Neural crest cell (in vitro differentiated cells): ENCODE measurements at regions not wholly inside any gene's neighbourhood (a gene's known extent, or its start where the extent isn't known, plus 50 kb on each side); places are given as distances from the start of the nearest gene placed in this dataset.

Source experiments
- DNase-seq: peaks from one replicate; pipeline ENCODE4 v3.0.0; 2021; ENCODE audit warnings: low read depth, mixed read lengths, low spot score
- H3K27ac Mint-ChIP-seq: one replicate; pipeline ENCODE4 v1.8.0; 2021; ENCODE audit warnings: mild to moderate bottlenecking, mixed read lengths; ENCODE audit not compliant: unreplicated experiment
- H3K27me3 Mint-ChIP-seq: 2 replicates; pipeline ENCODE4 v1.8.0; 2021; ENCODE audit warnings: low read depth, mild to moderate bottlenecking, mixed read lengths
- H3K36me3 Mint-ChIP-seq: 2 replicates; pipeline ENCODE4 v1.8.0; 2021; ENCODE audit warnings: low read depth, mild to moderate bottlenecking, mixed read lengths
- H3K4me1 Mint-ChIP-seq: 2 replicates; pipeline ENCODE4 v1.8.0; 2021; ENCODE audit warnings: mixed read lengths
- H3K4me3 Mint-ChIP-seq: one replicate; pipeline ENCODE4 v1.8.0; 2021; ENCODE audit warnings: mild to moderate bottlenecking, mixed read lengths
- H3K9me3 Mint-ChIP-seq: 2 replicates; pipeline ENCODE4 v1.8.0; 2021; ENCODE audit warnings: mixed read lengths
- TF ChIP-seq, protein P1 (sequence below): fragments of 200-600 bp; sonication (generic); conservative IDR thresholded peaks from 2 replicates; pipeline ENCODE4 v1.5.0; 2021; ENCODE audit warnings: antibody characterized with exemption, mild to moderate bottlenecking

GRCh38 chr3:81968658-81969057 lies 207.2 kb upstream of the GBE1 start:
- H3K4me3 Mint-ChIP-seq: no peak overlapping the region
- no peak overlapping the region for H3K27ac Mint-ChIP-seq
- no peak for DNase-seq
- TF ChIP-seq, protein P1, sequence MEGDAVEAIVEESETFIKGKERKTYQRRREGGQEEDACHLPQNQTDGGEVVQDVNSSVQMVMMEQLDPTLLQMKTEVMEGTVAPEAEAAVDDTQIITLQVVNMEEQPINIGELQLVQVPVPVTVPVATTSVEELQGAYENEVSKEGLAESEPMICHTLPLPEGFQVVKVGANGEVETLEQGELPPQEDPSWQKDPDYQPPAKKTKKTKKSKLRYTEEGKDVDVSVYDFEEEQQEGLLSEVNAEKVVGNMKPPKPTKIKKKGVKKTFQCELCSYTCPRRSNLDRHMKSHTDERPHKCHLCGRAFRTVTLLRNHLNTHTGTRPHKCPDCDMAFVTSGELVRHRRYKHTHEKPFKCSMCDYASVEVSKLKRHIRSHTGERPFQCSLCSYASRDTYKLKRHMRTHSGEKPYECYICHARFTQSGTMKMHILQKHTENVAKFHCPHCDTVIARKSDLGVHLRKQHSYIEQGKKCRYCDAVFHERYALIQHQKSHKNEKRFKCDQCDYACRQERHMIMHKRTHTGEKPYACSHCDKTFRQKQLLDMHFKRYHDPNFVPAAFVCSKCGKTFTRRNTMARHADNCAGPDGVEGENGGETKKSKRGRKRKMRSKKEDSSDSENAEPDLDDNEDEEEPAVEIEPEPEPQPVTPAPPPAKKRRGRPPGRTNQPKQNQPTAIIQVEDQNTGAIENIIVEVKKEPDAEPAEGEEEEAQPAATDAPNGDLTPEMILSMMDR: no peak
- H3K9me3 Mint-ChIP-seq: peaks cover 12% of the 10 kb centered on the region
- no peaks in the 10 kb centered on the region for H3K4me1 Mint-ChIP-seq
- no peaks in the 10 kb centered on the region for H3K27me3 Mint-ChIP-seq
- no peaks in the 10 kb centered on the region for H3K36me3 Mint-ChIP-seq

DNA sequence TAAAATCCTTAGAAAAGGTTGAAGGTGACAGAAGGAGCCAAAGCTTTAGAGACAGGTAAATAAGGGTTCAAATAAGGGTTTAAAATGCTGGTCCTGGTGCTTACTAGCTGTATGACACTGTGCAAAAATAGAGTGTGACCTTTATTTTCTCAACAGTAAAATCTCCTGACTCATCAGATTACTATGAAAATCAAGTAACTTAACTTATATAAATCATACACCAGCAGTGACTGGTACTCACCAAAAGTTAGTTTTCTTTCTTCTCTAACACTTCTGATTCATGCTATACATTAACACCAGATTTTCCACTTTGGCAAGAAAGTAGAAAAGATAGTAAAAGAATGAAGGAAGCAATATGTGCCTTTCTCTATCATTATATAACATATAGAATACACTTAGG lies 205.9 kb upstream of the GBE1 start:
- Mint-ChIP-seq H3K4me3 (no peak overlapping the region), H3K36me3 (no peaks in the 10 kb centered on the region), H3K9me3 (peaks cover 11% of the 10 kb centered on the region), H3K27me3 (no peaks in the 10 kb centered on the region), H3K27ac (no peak overlapping the region), H3K4me1 (no peaks in the 10 kb centered on the region)
- TF ChIP-seq, protein P1: no peak
- DNase-seq: no peak

GRCh38 chr3:81965696-81966095 lies 204.3 kb upstream of the GBE1 start:
- Mint-ChIP-seq H3K4me3 (no peak overlapping the region), H3K4me1 (no peaks in the 10 kb centered on the region), H3K36me3 (no peaks in the 10 kb centered on the region), H3K27me3 (no peaks in the 10 kb centered on the region), H3K27ac (no peak overlapping the region), H3K9me3 (no peaks in the 10 kb centered on the region)
- TF ChIP-seq, protein P1: no peak
- no peak for DNase-seq

- peaks cover 4% of the 10 kb centered on the region for H3K9me3 Mint-ChIP-seq
- TF ChIP-seq, protein P1: no peak
- H3K36me3 Mint-ChIP-seq: no peaks in the 10 kb centered on the region
- no peaks in the 10 kb centered on the region for H3K27me3 Mint-ChIP-seq
- H3K4me1 Mint-ChIP-seq: no peaks in the 10 kb centered on the region
- DNase-seq: no peak
- H3K27ac Mint-ChIP-seq: no peak overlapping the region
- no peak overlapping the region for H3K4me3 Mint-ChIP-seq
Observed at GRCh38 chr3:81962396-81962795, 201.0 kb upstream of the GBE1 start.

DNA sequence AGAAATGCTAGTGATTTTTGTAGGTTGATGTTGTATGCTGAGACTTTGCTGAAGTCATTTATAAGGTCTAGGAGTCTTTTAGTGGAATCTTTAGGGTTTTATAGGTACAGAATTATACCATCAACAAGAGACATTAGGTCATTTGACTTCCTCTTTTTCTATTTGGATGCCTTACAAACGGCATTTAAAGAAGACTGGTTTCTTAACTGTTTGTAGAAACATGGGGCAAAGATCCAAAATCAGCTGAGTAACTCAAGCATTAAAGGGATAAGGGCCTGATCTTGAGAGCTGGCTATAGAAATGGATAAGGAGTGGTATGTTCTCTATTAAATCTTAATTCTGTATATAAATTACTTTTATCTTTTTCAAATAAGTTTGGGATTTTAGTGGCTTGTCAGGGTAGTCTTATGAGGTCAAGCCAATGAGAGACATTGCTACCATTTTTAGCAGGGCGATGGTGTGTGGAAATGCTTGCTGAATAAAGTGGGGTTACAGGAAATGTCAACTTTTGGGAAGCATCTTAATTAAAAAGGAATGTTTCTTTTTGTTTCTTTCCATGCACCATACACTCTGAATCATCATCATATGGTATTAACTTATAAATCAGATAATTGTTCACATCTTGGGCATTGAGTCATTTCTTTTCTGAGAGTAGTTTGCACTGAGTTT lies 197.7 kb upstream of the GBE1 start:
- H3K4me1 Mint-ChIP-seq: no peaks in the 10 kb centered on the region
- peaks cover 4% of the 10 kb centered on the region for H3K9me3 Mint-ChIP-seq
- TF ChIP-seq, protein P1: no peak
- H3K27ac Mint-ChIP-seq: no peak overlapping the region
- no peaks in the 10 kb centered on the region for H3K36me3 Mint-ChIP-seq
- no peak overlapping the region for H3K4me3 Mint-ChIP-seq
- no peaks in the 10 kb centered on the region for H3K27me3 Mint-ChIP-seq
- no peak for DNase-seq
